Head of caudate nucleus (tissue), 42 donors: ENCODE measurements at regions not wholly inside any gene's neighbourhood (a gene's known extent, or its start where the extent isn't known, plus 50 kb on each side); places are given as distances from the start of the nearest gene placed in this dataset.

ENCODE experiments used
- DNase-seq, 42 donors: peaks; one replicate each; pipeline versions ENCODE4 v3.0.0 to v3.0.0-alpha.2; 2020 to 2021; ENCODE audit warnings: mixed read lengths in 7 of 42
- intact Hi-C: fragments of 100-400 bp; cut with DNase I; formaldehyde crosslinking; loops from one replicate; pipeline ENCODE4 v1.15.0; 2022

- intact Hi-C loops = no loop called here
- no peak for DNase-seq
Observed at GRCh38 chr12:90899456-90900182, 55.4 kb downstream of the CCER1 start.

GRCh38 chr12:90897986-90898385, 57.0 kb downstream of the CCER1 start:
- intact Hi-C loops = no loop called here
- DNase-seq = no peak

DNA sequence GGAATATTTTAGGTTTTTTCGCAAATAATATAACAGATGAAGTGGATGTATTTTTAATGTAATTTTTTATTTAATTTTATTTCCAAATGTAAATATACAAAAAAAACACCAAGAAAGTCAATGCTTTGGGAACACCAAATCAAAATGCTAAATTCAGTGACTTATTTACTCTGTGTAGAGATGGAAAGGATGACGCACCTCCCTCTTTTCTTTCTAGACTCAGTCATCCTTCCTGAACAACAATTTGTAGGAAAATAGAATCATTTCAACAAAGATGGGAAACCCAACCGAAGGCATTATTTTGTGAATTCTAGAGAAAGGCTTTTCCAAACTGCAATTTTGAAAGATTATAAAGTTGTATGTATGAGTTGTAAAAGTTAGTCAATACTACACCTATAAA, 57.7 kb downstream of the CCER1 start:
- DNase-seq = no peak
- intact Hi-C loops = no loop called here

DNA sequence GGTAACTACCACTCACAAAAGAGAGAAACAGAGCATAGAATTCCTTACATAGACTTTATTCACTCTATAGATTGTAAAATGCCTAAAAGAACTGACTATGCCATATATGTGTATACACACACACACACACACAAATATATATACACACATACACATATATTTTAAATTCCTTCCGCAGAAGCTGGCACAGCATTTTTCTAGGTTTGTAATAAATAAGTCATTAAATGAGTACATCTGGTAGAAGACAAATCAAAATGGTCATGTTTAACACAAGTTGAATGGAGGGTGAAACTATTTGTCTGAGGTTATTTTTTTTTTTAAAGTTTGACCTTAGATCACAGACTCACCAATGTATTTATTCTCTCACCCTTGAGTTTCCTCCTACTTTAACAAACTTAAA, 58.2 kb downstream of the CCER1 start:
- DNase-seq = no peak
- intact Hi-C loops = no loop called here

- DNase-seq = no peak
- intact Hi-C loops = no loop called here
Observed at GRCh38 chr12:90896164-90896563, 58.8 kb downstream of the CCER1 start.

DNA sequence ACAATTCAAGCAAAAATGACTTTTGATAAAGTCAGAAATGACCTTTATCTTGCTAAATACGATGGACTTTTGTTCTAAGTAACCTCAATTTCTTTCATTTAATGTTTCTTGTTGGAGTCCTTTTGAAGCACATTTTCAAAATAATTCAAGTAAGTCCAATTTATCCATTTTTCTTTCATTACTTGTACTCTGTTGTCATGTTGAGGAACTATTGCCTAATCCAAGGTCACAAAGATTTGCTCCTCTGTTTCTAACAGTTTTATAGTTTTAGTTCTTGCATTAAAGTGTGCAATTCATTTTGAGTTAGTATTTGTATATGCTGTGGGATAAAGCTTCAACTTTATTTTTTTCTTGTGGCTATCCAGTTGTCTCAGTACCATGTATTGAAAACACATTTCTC, 66.7 kb downstream of the CCER1 start:
- intact Hi-C loops = no loop called here

GRCh38 chr12:90883456-90883855, 71.5 kb downstream of the CCER1 start:
- intact Hi-C loops = no loop called here
- DNase-seq = no peak

More for the DNA sequence above, 66.7 kb downstream of the CCER1 start:
- no peak for DNase-seq

DNA sequence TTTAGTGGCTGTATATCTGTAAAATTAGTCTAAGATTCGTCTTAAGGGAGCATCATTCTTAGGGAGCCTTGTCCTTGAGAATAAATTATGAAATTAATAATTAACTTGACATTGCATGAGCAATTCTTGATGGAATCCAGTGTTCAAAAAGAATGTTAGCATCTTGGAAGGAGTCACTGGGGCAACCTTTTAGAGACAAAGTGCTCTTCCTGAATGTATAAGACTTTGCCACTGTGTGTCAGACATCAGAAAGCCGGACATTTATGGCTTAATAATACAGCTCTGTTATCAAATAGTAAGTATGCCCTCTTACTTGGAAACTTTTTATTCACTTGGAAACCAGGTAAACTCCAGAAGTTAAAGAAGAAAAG, 83.3 kb downstream of the CCER1 start:
- DNase-seq = no peak
- intact Hi-C loops = no loop called here

- intact Hi-C loops = no loop called here
- DNase-seq = no peak
Observed at GRCh38 chr12:90870971-90871725, 83.8 kb downstream of the CCER1 start.

DNA sequence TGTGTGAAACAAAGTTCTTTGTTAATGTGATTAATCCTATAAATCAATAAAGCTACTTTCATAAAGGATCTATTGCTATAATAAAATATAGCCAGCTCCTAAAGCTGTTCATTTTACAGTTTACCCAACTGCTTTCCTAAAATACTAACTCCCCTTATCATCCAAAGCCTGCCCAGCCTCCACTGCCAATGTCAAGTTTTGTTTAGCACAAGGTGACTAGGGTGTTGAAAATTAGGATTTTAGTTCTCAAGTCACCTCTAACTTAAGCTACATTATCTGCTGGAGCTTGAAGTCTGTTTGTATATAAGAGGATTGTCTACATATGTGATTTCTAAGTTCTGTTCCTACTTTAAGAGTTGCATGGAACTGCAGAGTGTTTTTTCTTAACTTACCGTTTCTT, 86.3 kb downstream of the CCER1 start:
- intact Hi-C loops = no loop called here
- no peak for DNase-seq

GRCh38 chr12:90859591-90859990, 95.4 kb downstream of the CCER1 start:
- intact Hi-C loops = loop anchor here (5.0 kb wide), 1 partner anchor 1317 kb away; no protein-coding TSS in a partner anchor
- no peak for DNase-seq

DNA sequence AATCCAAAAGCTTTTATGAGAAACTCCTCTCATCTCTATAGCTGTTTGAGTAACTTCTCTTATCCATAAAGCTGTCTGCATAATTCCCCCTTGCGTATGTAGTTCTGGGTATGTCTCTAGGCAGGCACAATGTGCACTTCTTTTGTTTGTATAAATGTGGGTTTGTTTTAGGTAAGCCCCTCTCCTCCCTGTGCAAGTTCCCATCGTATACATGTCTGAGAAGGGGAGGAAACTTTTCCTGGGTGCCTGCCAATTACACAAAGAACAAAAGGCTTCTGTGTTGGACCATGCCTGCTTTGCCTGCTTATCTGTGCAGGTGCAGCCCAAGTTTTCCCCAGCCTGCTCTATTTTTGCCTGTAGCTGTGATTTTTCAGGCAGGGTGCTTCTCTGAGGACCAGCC, 96.7 kb downstream of the CCER1 start:
- DNase-seq = peak in 12 of 42 donors; percentile 2 to 39 (median 12)
- intact Hi-C loops = loop anchor here (5.0 kb wide), 1 partner anchor 1316 kb away; no protein-coding TSS in a partner anchor

DNA sequence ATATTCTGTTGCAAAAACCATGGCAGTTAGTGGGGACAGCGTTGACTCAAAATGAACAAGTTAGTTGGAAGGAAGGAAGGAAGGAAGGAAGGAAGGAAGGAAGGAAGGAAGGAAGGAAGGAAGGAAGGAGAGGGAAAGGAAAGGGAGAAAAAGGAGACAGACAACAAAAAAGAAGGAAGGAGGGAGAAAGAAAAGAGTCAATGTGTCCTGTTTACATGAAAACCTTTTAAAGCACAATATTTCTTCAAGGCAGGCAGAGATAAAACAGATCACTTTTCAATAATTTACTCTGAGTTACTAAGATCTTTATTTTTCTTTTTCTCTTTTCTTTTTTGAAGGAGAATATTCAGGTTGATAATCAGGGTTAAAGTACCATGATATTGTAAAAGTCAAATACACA, 99.4 kb downstream of the CCER1 start:
- DNase-seq = no peak
- intact Hi-C loops = loop anchor here (5.0 kb wide), 1 partner anchor 1313 kb away; no protein-coding TSS in a partner anchor

- intact Hi-C loops = no loop called here
- DNase-seq = peak in 26 of 42 donors; percentile 7 to 75 (median 43)
Observed at GRCh38 chr12:90854136-90854689, 100.8 kb downstream of the CCER1 start.

DNA sequence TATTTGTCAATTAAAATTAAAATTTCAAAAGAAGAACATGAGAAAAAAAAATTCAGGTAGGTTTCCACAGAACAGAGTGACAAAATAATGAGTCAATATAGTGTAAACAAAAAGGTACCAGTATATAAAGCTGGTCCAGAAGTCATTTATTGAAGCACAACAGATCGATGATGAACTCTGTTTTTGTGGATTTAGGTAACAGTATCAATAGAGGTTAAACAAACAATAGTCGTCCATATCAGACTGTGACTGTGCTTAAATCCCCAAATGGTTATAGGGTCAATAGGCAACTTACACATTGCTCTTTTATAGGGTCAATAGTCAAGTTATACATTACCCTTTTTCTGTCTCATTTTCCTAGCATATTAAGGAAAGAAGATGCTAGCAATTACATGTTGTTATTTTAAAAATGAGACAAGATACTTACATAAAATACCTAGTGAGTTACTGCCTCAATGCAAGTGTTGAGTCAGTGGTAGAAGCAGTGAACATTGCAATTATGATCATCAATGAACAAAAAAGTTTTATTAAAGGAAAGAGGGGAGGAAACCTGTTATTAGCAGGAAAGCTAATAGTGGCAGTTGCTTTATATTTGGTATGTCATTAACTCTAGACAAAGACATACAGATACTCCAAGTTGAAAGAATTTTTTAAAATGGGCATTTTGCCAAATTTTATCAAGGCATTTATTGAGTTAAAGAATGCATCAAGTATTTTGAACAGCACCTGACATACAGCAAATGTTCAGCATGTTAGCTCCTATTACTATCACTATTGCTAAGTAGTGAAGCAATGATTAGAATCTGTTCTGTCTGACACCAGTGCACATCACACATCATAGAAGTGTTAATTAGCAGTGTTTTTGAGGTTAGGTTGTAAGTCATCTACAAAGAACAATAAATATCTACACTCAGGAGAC, 102.9 kb downstream of the CCER1 start:
- intact Hi-C loops = no loop called here
- DNase-seq = no peak

DNA sequence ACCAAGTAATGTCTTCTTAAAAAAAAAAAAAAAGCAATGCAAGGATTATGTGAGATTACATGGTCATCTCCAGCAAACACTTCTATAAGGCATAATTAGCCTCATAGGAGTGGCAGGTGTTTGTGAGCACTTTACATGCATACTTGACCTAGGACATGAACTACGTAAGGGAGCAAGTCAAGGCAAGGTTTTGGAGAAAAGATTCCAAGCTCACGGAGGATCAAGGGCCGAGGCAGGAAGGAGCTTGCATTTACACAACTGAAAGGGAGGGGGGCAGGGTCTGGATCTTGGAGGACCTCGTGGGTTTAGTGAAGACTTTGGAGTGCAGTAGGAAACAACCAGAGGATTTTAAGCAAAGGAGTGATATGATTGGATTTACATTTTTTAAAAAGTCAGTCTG, 112.5 kb downstream of the CCER1 start:
- no peak for DNase-seq
- intact Hi-C loops = no loop called here

DNA sequence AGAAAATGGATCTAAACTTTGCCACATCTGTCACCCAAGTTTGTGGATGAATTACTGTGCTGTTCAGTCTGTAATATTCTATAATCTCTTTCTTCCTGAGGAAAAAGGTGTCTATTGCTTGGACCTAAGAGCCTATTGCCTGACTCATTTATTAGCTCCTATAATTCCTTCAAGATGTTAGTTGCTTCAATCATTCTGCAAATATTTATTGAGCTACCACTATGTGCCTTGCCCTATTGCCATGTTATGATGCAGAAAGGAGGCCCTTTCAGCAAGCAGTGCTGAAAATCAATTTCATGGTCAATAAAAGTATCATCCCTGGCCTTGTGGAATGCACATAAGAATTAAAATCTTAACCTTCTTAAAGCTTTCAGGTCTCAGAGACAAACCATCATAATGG, 113.6 kb downstream of the CCER1 start:
- no peak for DNase-seq
- intact Hi-C loops = no loop called here

DNA sequence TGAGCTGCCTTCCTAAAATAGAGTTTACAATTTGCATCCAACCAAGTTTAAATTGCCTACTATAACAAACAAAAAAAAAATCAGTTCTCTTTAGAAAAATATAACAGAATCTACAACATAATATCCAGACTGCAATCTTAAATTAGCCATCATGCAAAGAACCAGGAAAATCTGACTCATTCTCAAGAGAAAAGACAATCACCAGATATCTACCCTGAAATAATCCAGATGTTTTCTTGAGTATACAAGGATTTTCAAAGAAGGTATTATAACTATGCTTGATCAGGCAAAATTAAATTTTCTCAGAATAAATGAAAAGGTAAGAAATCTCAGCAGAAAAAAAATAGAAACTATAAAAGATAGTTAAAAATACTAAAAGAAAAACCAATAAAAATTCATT, 115.6 kb downstream of the CCER1 start:
- intact Hi-C loops = no loop called here
- DNase-seq = no peak

GRCh38 chr12:90836689-90837088, 118.3 kb downstream of the CCER1 start:
- intact Hi-C loops = no loop called here
- DNase-seq = no peak
